Esophagus squamous epithelium (tissue), 5 donors: ENCODE measurements at regions not wholly inside any gene's neighbourhood (a gene's known extent, or its start where the extent isn't known, plus 50 kb on each side); places are given as distances from the start of the nearest gene placed in this dataset.
"Not testable (repeated sequence)": the region's sequence is repeated elsewhere in the genome, so short reads cannot be mapped to it uniquely, and the experiment has no call there.

Experiments
- DNase-seq: peaks from one replicate; lab custom pipeline; 2025; lab: John Stamatoyannopoulos, UW
- H3K27ac ChIP-seq, 4 donors: fragments of 200-600 bp; sonication (generic); one replicate each; pipeline ENCODE4 v1.5.1; 2016 to 2019; ENCODE audit warnings: mild to moderate bottlenecking in 1 of 4
- H3K27me3 ChIP-seq, 4 donors: fragments of 200-600 bp; sonication (generic); 1 replicate in 3 of 4; 2 replicates in 1 of 4; pipeline versions ENCODE4 v1.5.1 to v1.6.0; 2017 to 2021; ENCODE audit warnings: antibody characterized with exemption in 1 of 4
- H3K36me3 ChIP-seq, 3 donors: fragments of 200-600 bp; sonication (generic); one replicate each; pipeline ENCODE4 v1.5.1; 2016 to 2019
- H3K4me1 ChIP-seq, 3 donors: fragments of 200-600 bp; sonication (generic); one replicate each; pipeline ENCODE4 v1.5.1; 2017 to 2019
- H3K4me3 ChIP-seq, 4 donors: fragments of 200-600 bp; sonication (generic); 1 replicate in 3 of 4; 2 replicates in 1 of 4; pipeline ENCODE4 v1.5.1; 2016 to 2019; ENCODE audit warnings: mild to moderate bottlenecking in 2 of 4, moderate library complexity in 1 of 4
- H3K9me3 ChIP-seq, 3 donors: fragments of 200-600 bp; sonication (generic); one replicate each; pipeline ENCODE4 v1.5.1; 2016 to 2019
- POLR2A ChIP-seq, 4 donors: fragments of 450-650 bp; IDR thresholded peaks; one replicate each; pipeline ENCODE4 v1.6.1; 2017; ENCODE audit warnings: antibody characterized with exemption in 4 of 4, mild to moderate bottlenecking in 4 of 4, moderate library complexity in 3 of 4
- WGBS, 2 donors: methylation state at CpG; one replicate each; pipeline ENCODE4 v1.1.5; 2018; 5-methylcytosine and 5-hydroxymethylcytosine counted together
- intact Hi-C: fragments of 100-400 bp; cut with DNase I; formaldehyde crosslinking; loops from one replicate; pipeline ENCODE4 v1.15.0; 2022
- TF ChIP-seq, protein P1 (sequence below), 6 experiments: fragments of 450-650 bp in 4 of 6; fragments of 200-600 bp in 2 of 6; sonication (generic) in 2 of 6; IDR thresholded peaks; one replicate each; pipeline ENCODE4 v1.5.1; 2016 to 2019; ENCODE audit warnings: antibody characterized with exemption in 6 of 6, mild to moderate bottlenecking in 4 of 6, moderate library complexity in 4 of 6
- donor health status: DM: yes; HTN: yes; CAD: no.

- Histone ChIP-seq H3K4me3 (peak overlapping the region in 1 of 4 donors; percentile 48), H3K27ac (peak overlapping the region; percentile 15 to 78 (median 66)), H3K36me3 (peaks cover 15 to 63% (median 22%) of the 10 kb centered on the region in 3 donors), H3K27me3 (no peaks in the 10 kb centered on the region), H3K9me3 (no peaks in the 10 kb centered on the region), H3K4me1 (peaks cover 16 to 88% (median 31%) of the 10 kb centered on the region in 3 donors)
- DNase-seq = no peak
- intact Hi-C loops = no loop called here
- TF ChIP-seq, protein P1, sequence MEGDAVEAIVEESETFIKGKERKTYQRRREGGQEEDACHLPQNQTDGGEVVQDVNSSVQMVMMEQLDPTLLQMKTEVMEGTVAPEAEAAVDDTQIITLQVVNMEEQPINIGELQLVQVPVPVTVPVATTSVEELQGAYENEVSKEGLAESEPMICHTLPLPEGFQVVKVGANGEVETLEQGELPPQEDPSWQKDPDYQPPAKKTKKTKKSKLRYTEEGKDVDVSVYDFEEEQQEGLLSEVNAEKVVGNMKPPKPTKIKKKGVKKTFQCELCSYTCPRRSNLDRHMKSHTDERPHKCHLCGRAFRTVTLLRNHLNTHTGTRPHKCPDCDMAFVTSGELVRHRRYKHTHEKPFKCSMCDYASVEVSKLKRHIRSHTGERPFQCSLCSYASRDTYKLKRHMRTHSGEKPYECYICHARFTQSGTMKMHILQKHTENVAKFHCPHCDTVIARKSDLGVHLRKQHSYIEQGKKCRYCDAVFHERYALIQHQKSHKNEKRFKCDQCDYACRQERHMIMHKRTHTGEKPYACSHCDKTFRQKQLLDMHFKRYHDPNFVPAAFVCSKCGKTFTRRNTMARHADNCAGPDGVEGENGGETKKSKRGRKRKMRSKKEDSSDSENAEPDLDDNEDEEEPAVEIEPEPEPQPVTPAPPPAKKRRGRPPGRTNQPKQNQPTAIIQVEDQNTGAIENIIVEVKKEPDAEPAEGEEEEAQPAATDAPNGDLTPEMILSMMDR (IDR thresholded peaks at IDR 0.05) = no peak
- TF ChIP-seq POLR2A (IDR thresholded peaks at IDR 0.05) = no peak
- 38 to 54% methylated on average over 3 of the region's 3 CpGs for WGBS, 2 donors
Observed at GRCh38 chr9:715743-716400, 125.6 kb upstream of the DMRT1 start.

GRCh38 chr9:717722-718121 is 123.8 kb upstream of the DMRT1 start:
- H3K4me3 ChIP-seq = no peak overlapping the region
- peaks cover 0 to 63% (median 8%) of the 10 kb centered on the region in 3 donors for H3K36me3 ChIP-seq
- no peaks in the 10 kb centered on the region for H3K9me3 ChIP-seq
- TF ChIP-seq POLR2A (IDR thresholded peaks at IDR 0.05) = no peak
- TF ChIP-seq, protein P1 (IDR thresholded peaks at IDR 0.05) = no peak
- no peaks in the 10 kb centered on the region for H3K27me3 ChIP-seq
- peaks cover 16 to 72% (median 31%) of the 10 kb centered on the region in 3 donors for H3K4me1 ChIP-seq
- 58 to 60% methylated on average over 5 of the region's 5 CpGs for WGBS, 2 donors
- H3K27ac ChIP-seq = peak overlapping the region in 2 of 4 donors; percentile 67 to 78
- intact Hi-C loops = no loop called here
- DNase-seq = no peak

DNA sequence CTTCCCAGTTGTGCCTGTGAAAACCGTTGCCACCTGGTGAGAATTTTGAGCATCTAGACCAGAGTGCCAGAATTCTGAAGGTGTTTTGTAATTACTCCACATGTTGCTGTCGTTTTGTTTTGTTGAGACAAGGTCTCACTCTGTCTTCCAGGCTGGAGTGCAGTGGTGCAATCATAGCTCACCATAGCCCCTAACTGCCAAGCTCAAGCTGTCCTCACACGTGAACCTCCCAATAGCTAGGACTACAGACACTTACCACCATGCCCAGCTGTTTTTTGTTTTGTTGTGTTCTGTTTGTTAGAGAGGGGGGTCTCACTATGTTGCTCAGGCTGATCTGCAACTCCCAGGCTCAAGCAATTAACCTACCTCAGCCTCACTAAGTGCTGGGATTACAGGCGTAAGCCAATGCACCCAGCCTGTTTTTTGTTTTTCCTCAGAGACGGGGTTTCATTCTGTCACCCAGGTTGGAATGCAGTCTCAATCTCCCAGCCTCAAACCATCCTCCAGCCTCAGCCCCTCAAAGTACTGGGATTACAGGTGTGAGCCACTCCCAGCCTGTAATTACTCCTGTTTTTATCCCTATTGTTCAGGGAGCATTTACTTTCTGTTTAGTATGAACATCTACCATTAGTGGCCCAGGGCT is 121.1 kb upstream of the DMRT1 start:
- 62 to 74% methylated on average over 4 to 5 of the region's 5 CpGs for WGBS, 2 donors

GRCh38 chr9:722388-722980 is 119.0 kb upstream of the DMRT1 start:
- TF ChIP-seq, protein P1 (IDR thresholded peaks at IDR 0.05) = no peak
- TF ChIP-seq POLR2A (IDR thresholded peaks at IDR 0.05) = no peak
- Histone ChIP-seq H3K9me3 (no peaks in the 10 kb centered on the region), H3K36me3 (peaks cover 0 to 66% (median 0%) of the 10 kb centered on the region in 3 donors), H3K4me3 (no peak overlapping the region), H3K27ac (no peak overlapping the region), H3K4me1 (peaks cover 0 to 34% (median 4%) of the 10 kb centered on the region in 3 donors), H3K27me3 (no peaks in the 10 kb centered on the region)
- WGBS, 2 donors = 86 to 94% methylated on average over 7 of the region's 7 CpGs
- DNase-seq = no peak
- intact Hi-C loops = no loop called here

More for the DNA sequence above, 121.1 kb upstream of the DMRT1 start:
- intact Hi-C loops = no loop called here
- peaks cover 0 to 64% (median 0%) of the 10 kb centered on the region in 3 donors for H3K36me3 ChIP-seq
- TF ChIP-seq POLR2A (IDR thresholded peaks at IDR 0.05) = no peak
- TF ChIP-seq, protein P1 (IDR thresholded peaks at IDR 0.05) = no peak
- no peak overlapping the region for H3K4me3 ChIP-seq
- no peak for DNase-seq
- no peaks in the 10 kb centered on the region for H3K9me3 ChIP-seq
- peak overlapping the region in 3 of 4 donors; percentile 7 to 16 (median 10) for H3K27ac ChIP-seq
- H3K4me1 ChIP-seq = peaks cover 9 to 46% (median 12%) of the 10 kb centered on the region in 3 donors
- no peaks in the 10 kb centered on the region for H3K27me3 ChIP-seq

GRCh38 chr9:724461-724860 is 117.0 kb upstream of the DMRT1 start:
- WGBS, 2 donors = 88 to 92% methylated on average over 8 to 14 of the region's 14 CpGs
- H3K4me3 ChIP-seq, H3K9me3 ChIP-seq, H3K27ac ChIP-seq, H3K27me3 ChIP-seq, DNase-seq, intact Hi-C loops: not testable (repeated sequence)
- H3K4me1 ChIP-seq = peaks cover 0 to 34% (median 4%) of the 10 kb centered on the region in 3 donors
- peaks cover 0 to 79% (median 0%) of the 10 kb centered on the region in 3 donors for H3K36me3 ChIP-seq
